ENCODE measurements at regions not wholly inside any gene's neighbourhood (a gene's known extent, or its start where the extent isn't known, plus 50 kb on each side); places are given as distances from the start of the nearest gene placed in this dataset.

DNA sequence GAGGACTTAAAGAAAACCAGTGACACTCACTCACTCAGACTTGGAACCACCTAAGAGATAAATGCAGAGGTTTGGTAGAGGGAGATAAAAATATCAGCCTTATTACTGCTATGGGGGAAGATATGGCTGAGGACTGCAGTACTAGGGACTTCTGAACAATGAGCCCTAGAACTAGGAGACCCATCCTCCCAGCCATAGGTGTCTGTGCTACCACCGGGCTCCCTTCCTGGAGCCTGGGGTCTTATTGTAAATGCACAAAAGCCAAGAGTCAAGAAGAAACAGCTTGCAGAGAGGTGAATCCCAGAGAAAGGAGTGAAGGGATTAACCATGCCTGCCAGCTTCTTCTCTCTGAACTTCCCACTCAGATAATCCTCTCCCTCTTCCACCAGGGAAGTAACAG, 108.3 kb upstream of the AKR1E2 start:
- no peak for TF ChIP-seq GATAD2B (IDR thresholded peaks at IDR 0.05; ENCODE audit: borderline replicate concordance)
- TF ChIP-seq LARP7 (IDR thresholded peaks at IDR 0.05) = no peak
- TF ChIP-seq BCL6 (CRISPR knock-in tag; IDR thresholded peaks at IDR 0.05) = no peak
- TF ChIP-seq, protein P1, sequence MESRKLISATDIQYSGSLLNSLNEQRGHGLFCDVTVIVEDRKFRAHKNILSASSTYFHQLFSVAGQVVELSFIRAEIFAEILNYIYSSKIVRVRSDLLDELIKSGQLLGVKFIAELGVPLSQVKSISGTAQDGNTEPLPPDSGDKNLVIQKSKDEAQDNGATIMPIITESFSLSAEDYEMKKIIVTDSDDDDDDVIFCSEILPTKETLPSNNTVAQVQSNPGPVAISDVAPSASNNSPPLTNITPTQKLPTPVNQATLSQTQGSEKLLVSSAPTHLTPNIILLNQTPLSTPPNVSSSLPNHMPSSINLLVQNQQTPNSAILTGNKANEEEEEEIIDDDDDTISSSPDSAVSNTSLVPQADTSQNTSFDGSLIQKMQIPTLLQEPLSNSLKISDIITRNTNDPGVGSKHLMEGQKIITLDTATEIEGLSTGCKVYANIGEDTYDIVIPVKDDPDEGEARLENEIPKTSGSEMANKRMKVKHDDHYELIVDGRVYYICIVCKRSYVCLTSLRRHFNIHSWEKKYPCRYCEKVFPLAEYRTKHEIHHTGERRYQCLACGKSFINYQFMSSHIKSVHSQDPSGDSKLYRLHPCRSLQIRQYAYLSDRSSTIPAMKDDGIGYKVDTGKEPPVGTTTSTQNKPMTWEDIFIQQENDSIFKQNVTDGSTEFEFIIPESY (CRISPR knock-in tag; IDR thresholded peaks at IDR 0.05) = no peak
- TF ChIP-seq, protein P2, sequence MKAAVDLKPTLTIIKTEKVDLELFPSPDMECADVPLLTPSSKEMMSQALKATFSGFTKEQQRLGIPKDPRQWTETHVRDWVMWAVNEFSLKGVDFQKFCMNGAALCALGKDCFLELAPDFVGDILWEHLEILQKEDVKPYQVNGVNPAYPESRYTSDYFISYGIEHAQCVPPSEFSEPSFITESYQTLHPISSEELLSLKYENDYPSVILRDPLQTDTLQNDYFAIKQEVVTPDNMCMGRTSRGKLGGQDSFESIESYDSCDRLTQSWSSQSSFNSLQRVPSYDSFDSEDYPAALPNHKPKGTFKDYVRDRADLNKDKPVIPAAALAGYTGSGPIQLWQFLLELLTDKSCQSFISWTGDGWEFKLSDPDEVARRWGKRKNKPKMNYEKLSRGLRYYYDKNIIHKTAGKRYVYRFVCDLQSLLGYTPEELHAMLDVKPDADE (conservative IDR thresholded peaks at IDR 0.05; ENCODE audit: control insufficient read depth, low read depth, low read length) = no peak

All from K562 (cell line).